Activated B cell treated with CpG ODN at 0.5 μM for 24 hours (primary cell): ENCODE measurements at regions not wholly inside any gene's neighbourhood (a gene's known extent, or its start where the extent isn't known, plus 50 kb on each side); places are given as distances from the start of the nearest gene placed in this dataset.

ENCODE experiments used
- ATAC-seq: fragments of 200-7000 bp; cut with Tn5 transposase; one replicate; pipeline ENCODE4 v1.10.0; 2021; ENCODE audit warnings: low read depth, mild to moderate bottlenecking, moderate library complexity
- CTCF ChIA-PET: fragments of 350-600 bp; sonication (Branson Sonifier 250); formaldehyde crosslinking; loops from one replicate; lab custom pipeline; 2021; ENCODE audit warnings: antibody characterized with exemption; lab: Charles Lee
- POLR2A ChIA-PET: fragments of 350-600 bp; sonication (Branson Sonifier 250); formaldehyde crosslinking; loops from one replicate; lab custom pipeline; 2021; ENCODE audit warnings: antibody characterized with exemption; lab: Charles Lee
- DNase-seq: peaks from one replicate; pipeline ENCODE4 v3.0.0; 2022
- H3K27ac Mint-ChIP-seq: one replicate; pipeline ENCODE4 v1.8.0; 2020; ENCODE audit warnings: mixed read lengths
- H3K27me3 Mint-ChIP-seq: one replicate; pipeline ENCODE4 v1.8.0; 2021; ENCODE audit warnings: mixed read lengths
- H3K36me3 Mint-ChIP-seq: one replicate; pipeline ENCODE4 v1.8.0; 2021; ENCODE audit warnings: low read depth, mixed read lengths
- H3K4me1 Mint-ChIP-seq: one replicate; pipeline ENCODE4 v1.8.0; 2021; ENCODE audit warnings: mixed read lengths
- H3K4me3 Mint-ChIP-seq: one replicate; pipeline ENCODE4 v1.8.0; 2020; ENCODE audit warnings: mild to moderate bottlenecking, mixed read lengths
- H3K9me3 Mint-ChIP-seq: one replicate; pipeline ENCODE4 v1.8.0; 2020; ENCODE audit warnings: mixed read lengths
- CTCF ChIP-seq: fragments of 200-600 bp; IDR thresholded peaks from one replicate; pipeline ENCODE4 v1.8.0; 2022; ENCODE audit warnings: antibody characterized with exemption, mild to moderate bottlenecking
- intact Hi-C: fragments of 100-400 bp; cut with micrococcal nuclease; formaldehyde crosslinking; loops from one replicate; pipeline ENCODE4 v1.15.1; 2024

- no peak overlapping the region for H3K4me3 Mint-ChIP-seq
- H3K27me3 Mint-ChIP-seq: no peaks in the 10 kb centered on the region
- POLR2A ChIA-PET: no interaction called here
- H3K36me3 Mint-ChIP-seq: no peaks in the 10 kb centered on the region
- H3K9me3 Mint-ChIP-seq: no peaks in the 10 kb centered on the region
- ATAC-seq: no peak
- TF ChIP-seq CTCF: no peak
- H3K27ac Mint-ChIP-seq: no peak overlapping the region
- DNase-seq: no peak
- intact Hi-C loops: no loop called here
- H3K4me1 Mint-ChIP-seq: no peaks in the 10 kb centered on the region
- CTCF ChIA-PET: no interaction called here
Measured at GRCh38 chr16:7278636-7279035, 54.0 kb upstream of the RBFOX1 start.

- Mint-ChIP-seq H3K4me3 (no peak overlapping the region), H3K27ac (no peak overlapping the region), H3K9me3 (no peaks in the 10 kb centered on the region), H3K4me1 (no peaks in the 10 kb centered on the region), H3K36me3 (no peaks in the 10 kb centered on the region), H3K27me3 (no peaks in the 10 kb centered on the region)
- no peak for TF ChIP-seq CTCF
- ATAC-seq (no peak), DNase-seq (no peak)
- CTCF ChIA-PET: no interaction called here
- POLR2A ChIA-PET: no interaction called here
- intact Hi-C loops: no loop called here
Measured at GRCh38 chr16:7272567-7273158, 60.0 kb upstream of the RBFOX1 start.

- ChIA-PET POLR2A (no interaction called here), CTCF (no interaction called here)
- ATAC-seq: no peak
- intact Hi-C loops: no loop called here
- Mint-ChIP-seq H3K27ac (no peak overlapping the region), H3K27me3 (no peaks in the 10 kb centered on the region), H3K9me3 (no peaks in the 10 kb centered on the region), H3K4me1 (no peaks in the 10 kb centered on the region), H3K4me3 (no peak overlapping the region), H3K36me3 (no peaks in the 10 kb centered on the region)
- DNase-seq: no peak
- no peak for TF ChIP-seq CTCF
Measured at GRCh38 chr16:7271486-7271885, 61.2 kb upstream of the RBFOX1 start.

GRCh38 chr16:7270823-7271222 is 61.8 kb upstream of the RBFOX1 start:
- no peaks in the 10 kb centered on the region for H3K9me3 Mint-ChIP-seq
- ChIA-PET CTCF (no interaction called here), POLR2A (no interaction called here)

GRCh38 chr16:7270006-7270405 is 62.6 kb upstream of the RBFOX1 start:
- peaks cover 3% of the 10 kb centered on the region for H3K9me3 Mint-ChIP-seq
- intact Hi-C loops: no loop called here
- no peak for TF ChIP-seq CTCF

More at GRCh38 chr16:7270823-7271222, 61.8 kb upstream of the RBFOX1 start:
- Mint-ChIP-seq H3K27ac (no peak overlapping the region), H3K36me3 (no peaks in the 10 kb centered on the region), H3K27me3 (no peaks in the 10 kb centered on the region), H3K4me1 (no peaks in the 10 kb centered on the region), H3K4me3 (no peak overlapping the region)
- intact Hi-C loops: no loop called here
- no peak for TF ChIP-seq CTCF
- no peak for DNase-seq
- ATAC-seq: no peak

More at GRCh38 chr16:7270006-7270405, 62.6 kb upstream of the RBFOX1 start:
- H3K4me3 Mint-ChIP-seq: no peak overlapping the region
- no peaks in the 10 kb centered on the region for H3K27me3 Mint-ChIP-seq
- no peaks in the 10 kb centered on the region for H3K36me3 Mint-ChIP-seq
- no peak overlapping the region for H3K27ac Mint-ChIP-seq
- no peaks in the 10 kb centered on the region for H3K4me1 Mint-ChIP-seq
- no peak for ATAC-seq
- POLR2A ChIA-PET: no interaction called here
- no peak for DNase-seq
- CTCF ChIA-PET: no interaction called here
